Pancreas (tissue), 10 donors: ENCODE measurements at regions not wholly inside any gene's neighbourhood (a gene's known extent, or its start where the extent isn't known, plus 50 kb on each side); places are given as distances from the start of the nearest gene placed in this dataset.

Experiments
- ATAC-seq, 4 donors: fragments of 200-7000 bp; cut with Tn5 transposase; one replicate each; pipeline versions ENCODE4 v1.8.0 to v1.9.1; 2020; ENCODE audit warnings: mild to moderate bottlenecking in 4 of 4, moderate library complexity in 4 of 4
- DNase-seq, 6 donors: peaks; one replicate each; pipeline ENCODE4 v3.0.0-alpha.2; 2020
- FAIRE-seq: peaks from 2 replicates; lab custom pipeline; 2012; peaks lifted over from hg19 to GRCh38; lab: Jason Lieb, UNC
- H3K27ac ChIP-seq, 4 donors: fragments of 200-600 bp; sonication (generic); 1 replicate in 3 of 4; 2 replicates in 1 of 4; pipeline versions ENCODE4 v1.5.0 to v1.8.0; 2020
- H3K27me3 ChIP-seq, 4 donors: fragments of 200-600 bp; one replicate each; pipeline ENCODE4 v1.8.0; 2021
- H3K36me3 ChIP-seq, 3 donors: fragments of 200-600 bp; sonication (generic) in 1 of 3; one replicate each; pipeline versions ENCODE4 v1.5.0 to v1.8.0; 2020 to 2021
- H3K4me1 ChIP-seq, 3 donors: fragments of 200-600 bp; one replicate each; pipeline ENCODE4 v1.8.0; 2021
- H3K4me3 ChIP-seq, 4 donors: fragments of 200-600 bp; sonication (generic) in 2 of 4; one replicate each; pipeline versions ENCODE4 v1.5.0 to v1.8.0; 2020 to 2021
- H3K9me3 ChIP-seq, 4 donors: fragments of 200-600 bp; one replicate each; pipeline ENCODE4 v1.8.0; 2021
- WGBS, 2 donors: extraction: QIAGEN DNeasy Blood & Tissue Kit; methylation state at CpG; one replicate each; pipeline ENCODE4 v1.1.7; 2013; 5-methylcytosine and 5-hydroxymethylcytosine counted together
- intact Hi-C, 3 donors: fragments of 100-400 bp; cut with DNase I; formaldehyde crosslinking; loops; one replicate each; pipeline versions ENCODE4 v1.11.1 to v1.14.2; 2022
- TF ChIP-seq, protein P1 (sequence below), 4 donors: fragments of 200-600 bp; sonication (generic) in 3 of 4; IDR thresholded peaks; one replicate each; pipeline versions ENCODE4 v1.5.0 to v1.8.0; 2021; ENCODE audit warnings: antibody characterized with exemption in 4 of 4
- donor health status: healthy with polysubstance abuse.
- donor health status: DM: no; HTN: no; CAD: no; lungs with moderate emphysema.
- donor health status: DM: no; HTN: no; CAD: no.
- donor health status: control.
- donor health status: control.
- donor health status: Bipolar disorder and iron deficiency.
- donor health status: DM: yes; HTN: yes; CAD: no.
- donor health status: DM: no; HTN: no; CAD: no.
- donor health status: DM: no; HTN: no; CAD: no.
- donor health status: DM: yes; HTN: yes; CAD: no.

DNA sequence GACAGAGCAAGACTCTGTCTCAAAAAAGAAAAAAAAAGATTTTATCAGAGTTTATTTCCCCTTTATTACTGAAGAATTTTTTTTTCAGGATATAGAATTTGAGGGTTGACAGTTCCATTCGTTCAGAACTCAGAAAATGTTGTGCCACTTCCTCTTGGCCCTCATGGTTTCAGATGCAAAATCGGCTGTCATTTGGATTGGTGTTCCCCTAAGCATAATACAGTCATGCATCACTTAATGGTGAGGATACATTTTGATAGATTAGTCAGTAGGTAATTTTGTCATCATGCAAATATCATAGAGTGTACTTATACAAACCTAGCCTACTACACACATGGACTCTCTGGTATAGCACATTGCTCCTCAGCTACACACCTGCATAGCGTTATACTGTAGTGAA is 263.9 kb upstream of the RTL1 start:
- Histone ChIP-seq H3K36me3 (no peaks in the 10 kb centered on the region), H3K27ac (no peak overlapping the region), H3K9me3 (no peaks in the 10 kb centered on the region), H3K4me1 (no peaks in the 10 kb centered on the region), H3K27me3 (no peaks in the 10 kb centered on the region), H3K4me3 (no peak overlapping the region)
- ATAC-seq = no peak
- no peak for DNase-seq
- 59 to 68% methylated on average over 3 of the region's 3 CpGs for WGBS, 2 donors
- intact Hi-C loops = no loop called here
- FAIRE-seq = no peak
- TF ChIP-seq, protein P1, sequence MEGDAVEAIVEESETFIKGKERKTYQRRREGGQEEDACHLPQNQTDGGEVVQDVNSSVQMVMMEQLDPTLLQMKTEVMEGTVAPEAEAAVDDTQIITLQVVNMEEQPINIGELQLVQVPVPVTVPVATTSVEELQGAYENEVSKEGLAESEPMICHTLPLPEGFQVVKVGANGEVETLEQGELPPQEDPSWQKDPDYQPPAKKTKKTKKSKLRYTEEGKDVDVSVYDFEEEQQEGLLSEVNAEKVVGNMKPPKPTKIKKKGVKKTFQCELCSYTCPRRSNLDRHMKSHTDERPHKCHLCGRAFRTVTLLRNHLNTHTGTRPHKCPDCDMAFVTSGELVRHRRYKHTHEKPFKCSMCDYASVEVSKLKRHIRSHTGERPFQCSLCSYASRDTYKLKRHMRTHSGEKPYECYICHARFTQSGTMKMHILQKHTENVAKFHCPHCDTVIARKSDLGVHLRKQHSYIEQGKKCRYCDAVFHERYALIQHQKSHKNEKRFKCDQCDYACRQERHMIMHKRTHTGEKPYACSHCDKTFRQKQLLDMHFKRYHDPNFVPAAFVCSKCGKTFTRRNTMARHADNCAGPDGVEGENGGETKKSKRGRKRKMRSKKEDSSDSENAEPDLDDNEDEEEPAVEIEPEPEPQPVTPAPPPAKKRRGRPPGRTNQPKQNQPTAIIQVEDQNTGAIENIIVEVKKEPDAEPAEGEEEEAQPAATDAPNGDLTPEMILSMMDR (IDR thresholded peaks at IDR 0.05) = no peak

DNA sequence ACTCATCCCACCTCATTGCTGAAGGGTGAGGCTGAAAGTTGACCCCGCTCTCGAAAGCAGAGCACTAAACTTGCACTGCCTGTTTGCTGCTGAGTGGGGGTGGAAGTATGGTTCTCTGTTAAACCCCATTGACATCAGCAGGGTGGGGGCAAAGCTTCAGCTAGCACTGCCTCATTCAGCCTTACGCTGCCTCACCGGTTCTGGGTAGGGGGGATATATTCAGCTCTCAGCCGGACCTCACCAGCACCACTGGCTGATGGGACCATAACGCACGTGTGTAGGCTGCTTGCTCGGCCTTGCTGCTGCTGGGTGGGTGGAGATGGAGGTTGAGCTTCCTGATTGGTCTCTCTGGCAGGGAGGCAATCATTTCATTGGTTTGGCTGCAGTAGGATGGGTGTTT is 265.7 kb upstream of the RTL1 start:
- TF ChIP-seq, protein P1 (IDR thresholded peaks at IDR 0.05) = no peak
- WGBS, 2 donors = 64 to 72% methylated on average over 8 of the region's 8 CpGs
- Histone ChIP-seq H3K4me1 (no peaks in the 10 kb centered on the region), H3K27ac (no peak overlapping the region), H3K4me3 (no peak overlapping the region), H3K9me3 (no peaks in the 10 kb centered on the region), H3K27me3 (no peaks in the 10 kb centered on the region), H3K36me3 (no peaks in the 10 kb centered on the region)
- FAIRE-seq (no peak), ATAC-seq (no peak), DNase-seq (no peak)
- intact Hi-C loops = no loop called here

DNA sequence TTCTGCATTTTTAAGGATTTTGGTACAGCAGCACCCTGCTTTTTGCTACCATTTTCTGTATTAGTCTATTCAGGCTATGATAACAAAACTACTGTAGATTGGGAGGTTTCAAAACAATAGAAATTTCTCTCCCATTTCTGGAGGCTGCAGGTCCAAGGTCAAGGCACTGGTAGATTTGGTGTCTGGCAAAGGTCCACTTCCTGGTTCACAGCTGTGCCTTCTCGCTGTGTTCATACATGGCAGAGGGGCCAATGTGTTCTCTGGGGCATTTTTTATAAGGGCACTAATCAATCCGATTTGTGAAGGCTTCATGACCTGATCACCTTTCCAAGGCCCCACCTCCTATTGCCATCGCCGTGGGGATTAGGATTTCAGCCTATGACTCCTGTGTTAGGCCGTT is 268.1 kb upstream of the RTL1 start:
- H3K27me3 ChIP-seq = no peaks in the 10 kb centered on the region
- peak in 4 of 6 donors; percentile 43 to 72 (median 65) for DNase-seq
- TF ChIP-seq, protein P1 (IDR thresholded peaks at IDR 0.05) = no peak
- no peak overlapping the region for H3K4me3 ChIP-seq
- H3K36me3 ChIP-seq = no peaks in the 10 kb centered on the region
- peak; percentile 64 to 92 (median 83) for ATAC-seq
- intact Hi-C loops = no loop called here
- no peaks in the 10 kb centered on the region for H3K9me3 ChIP-seq
- H3K4me1 ChIP-seq = no peaks in the 10 kb centered on the region
- FAIRE-seq = no peak
- WGBS, 2 donors = 58 to 61% methylated on average over 5 of the region's 5 CpGs
- H3K27ac ChIP-seq = no peak overlapping the region

DNA sequence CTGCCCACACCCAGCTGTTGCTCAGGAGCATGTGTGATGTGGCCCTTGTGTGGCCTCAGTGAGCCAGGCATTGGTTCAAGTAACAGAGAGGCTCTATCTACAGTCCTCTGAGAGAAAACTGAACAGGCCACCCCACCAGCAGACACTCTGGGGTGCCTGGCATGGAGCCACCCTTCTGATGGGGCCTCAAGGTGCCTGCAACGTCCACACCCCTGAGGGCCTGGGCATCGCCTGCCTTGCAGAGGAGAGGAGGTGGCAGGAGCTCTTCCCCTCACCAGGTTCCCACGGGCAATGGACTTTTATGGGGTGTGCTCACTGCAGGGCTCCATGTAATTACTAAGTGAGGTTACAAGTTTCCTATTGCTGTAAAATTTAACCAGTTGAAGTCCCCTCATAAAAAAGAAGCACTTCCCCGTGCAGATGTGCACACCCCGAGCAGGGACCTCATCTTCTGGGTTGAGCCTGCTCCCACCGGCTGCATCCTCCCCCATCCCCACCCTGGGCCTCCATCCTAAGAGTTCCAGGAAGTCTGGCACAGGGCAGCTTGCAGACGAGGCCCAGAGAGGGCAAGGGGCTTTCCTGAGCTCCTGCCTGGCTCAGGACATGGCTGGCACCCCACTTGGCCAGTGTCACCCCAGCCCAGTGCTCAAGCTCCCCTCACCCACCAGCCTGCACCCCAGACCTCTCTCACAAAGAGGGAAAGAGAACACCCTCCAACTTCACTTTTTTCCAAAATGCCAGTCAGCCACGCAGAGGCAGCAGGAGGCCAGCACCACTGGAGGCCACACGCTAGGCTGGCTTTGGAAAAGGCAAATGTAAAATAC is 270.4 kb upstream of the RTL1 start:
- H3K27ac ChIP-seq = no peak overlapping the region
- no peaks in the 10 kb centered on the region for H3K9me3 ChIP-seq
- 75 to 84% methylated on average over 9 of the region's 9 CpGs for WGBS, 2 donors
- no peaks in the 10 kb centered on the region for H3K4me1 ChIP-seq
- H3K4me3 ChIP-seq = no peak overlapping the region
- FAIRE-seq = no peak
- H3K36me3 ChIP-seq = no peaks in the 10 kb centered on the region
- H3K27me3 ChIP-seq = no peaks in the 10 kb centered on the region
- TF ChIP-seq, protein P1 (IDR thresholded peaks at IDR 0.05) = no peak
- intact Hi-C loops = no loop called here
- DNase-seq = no peak
- no peak for ATAC-seq

DNA sequence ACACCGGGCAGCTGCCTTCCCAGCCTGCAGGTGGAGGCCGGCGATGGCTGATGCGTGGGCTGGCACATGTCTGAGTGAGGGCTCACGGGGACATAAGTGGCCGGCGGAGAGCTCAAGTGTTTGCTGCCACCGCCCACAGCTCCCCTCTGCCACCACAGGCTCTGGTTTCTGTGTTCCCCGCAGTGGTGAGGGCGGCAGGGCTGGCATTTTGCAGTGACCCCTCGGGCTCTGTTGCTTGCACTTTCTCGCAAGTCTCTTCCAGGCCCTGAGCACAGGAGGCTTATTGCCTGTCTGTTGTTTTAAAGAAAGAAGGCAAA is 271.0 kb upstream of the RTL1 start:
- Histone ChIP-seq H3K36me3 (no peaks in the 10 kb centered on the region), H3K4me1 (no peaks in the 10 kb centered on the region), H3K27ac (no peak overlapping the region), H3K27me3 (no peaks in the 10 kb centered on the region), H3K4me3 (no peak overlapping the region), H3K9me3 (no peaks in the 10 kb centered on the region)
- TF ChIP-seq, protein P1 (IDR thresholded peaks at IDR 0.05) = no peak
- FAIRE-seq (no peak), DNase-seq (no peak), ATAC-seq (peak in 2 of 4 donors; percentile 35 to 57)
- intact Hi-C loops = no loop called here
- WGBS, 2 donors = 89% methylated on average over 11 to 12 of the region's 12 CpGs
